ENCODE measurements at regions not wholly inside any gene's neighbourhood (a gene's known extent, or its start where the extent isn't known, plus 50 kb on each side); places are given as distances from the start of the nearest gene placed in this dataset.

- Histone ChIP-seq H3K27ac (ENCODE audit: low read depth in 1 of 2, low read length in 2 of 2) (no peak overlapping the region), H3K4me1 (ENCODE audit: control insufficient read depth in 4 of 4, insufficient read depth in 4 of 4, low read length in 3 of 4) (peaks cover 0 to 3% (median 0%) of the 10 kb centered on the region in 4 donors), H3K4me3 (ENCODE audit: low read depth in 1 of 3, low read length in 3 of 3) (no peak overlapping the region), H3K36me3 (ENCODE audit: control insufficient read depth in 4 of 4, insufficient read depth in 3 of 4, low read depth in 1 of 4, low read length in 3 of 4) (no peaks in the 10 kb centered on the region), H3K9ac (ENCODE audit: low read depth in 1 of 2, low read length in 2 of 2) (no peak overlapping the region), H3K27me3 (ENCODE audit: control insufficient read depth in 4 of 4, insufficient read depth in 4 of 4, low read length in 3 of 4) (no peaks in the 10 kb centered on the region), H3K9me3 (ENCODE audit: control insufficient read depth in 4 of 4, low read length in 3 of 4) (no peaks in the 10 kb centered on the region)
- 36% methylated on average over 4 of the region's 4 CpGs for WGBS
- TF ChIP-seq HNF4G (IDR thresholded peaks at IDR 0.05) = no peak
- no peak for TF ChIP-seq EGR1 (IDR thresholded peaks at IDR 0.05; ENCODE audit: low read depth in 2 of 2)
- TF ChIP-seq RAD21 (IDR thresholded peaks at IDR 0.05) = no peak
- TF ChIP-seq TAF1 (conservative IDR thresholded peaks at IDR 0.05) = no peak
- no peak for TF ChIP-seq GABPA (IDR thresholded peaks at IDR 0.05 in 1 of 2, conservative IDR thresholded peaks at IDR 0.05 in 1 of 2)
- TF ChIP-seq JUND (IDR thresholded peaks at IDR 0.05) = no peak
- no peak for TF ChIP-seq ATF3 (IDR thresholded peaks at IDR 0.05)
- TF ChIP-seq SP1 (IDR thresholded peaks at IDR 0.05) = no peak
- no peak for TF ChIP-seq MAX (IDR thresholded peaks at IDR 0.05)
- no peak for TF ChIP-seq ZBTB33 (IDR thresholded peaks at IDR 0.05)
- TF ChIP-seq NR2F2 (IDR thresholded peaks at IDR 0.05) = no peak
- no peak for TF ChIP-seq YY1 (IDR thresholded peaks at IDR 0.05)
- TF ChIP-seq RXRA (IDR thresholded peaks at IDR 0.05) = no peak
- DNase-seq (ENCODE audit: low spot score) = no peak
Observed at GRCh38 chr4:165787516-165788274, 85.3 kb upstream of the TLL1 start.

GRCh38 chr4:165788686-165789463, 84.2 kb upstream of the TLL1 start:
- H3K27ac ChIP-seq (ENCODE audit: low read depth in 1 of 2, low read length in 2 of 2) = no peak overlapping the region
- TF ChIP-seq HNF4A (conservative IDR thresholded peaks at IDR 0.05) (no peak), GABPA (IDR thresholded peaks at IDR 0.05 in 1 of 2, conservative IDR thresholded peaks at IDR 0.05 in 1 of 2) (no peak), EGR1 (IDR thresholded peaks at IDR 0.05; ENCODE audit: low read depth in 2 of 2) (no peak), RXRA (IDR thresholded peaks at IDR 0.05) (no peak), HNF4G (IDR thresholded peaks at IDR 0.05) (no peak), JUND (IDR thresholded peaks at IDR 0.05) (no peak), NR2F2 (IDR thresholded peaks at IDR 0.05) (no peak), ZBTB33 (IDR thresholded peaks at IDR 0.05) (no peak), YY1 (IDR thresholded peaks at IDR 0.05) (no peak), SP1 (IDR thresholded peaks at IDR 0.05) (no peak), FOXA2 (IDR thresholded peaks at IDR 0.05) (no peak), TAF1 (conservative IDR thresholded peaks at IDR 0.05) (no peak), FOXA1 (IDR thresholded peaks at IDR 0.05) (no peak), MAX (IDR thresholded peaks at IDR 0.05) (no peak), REST (IDR thresholded peaks at IDR 0.05) (no peak), CTCF (IDR thresholded peaks at IDR 0.05; ENCODE audit: low read depth, low read length, missing input control) (no peak)
- DNase-seq (ENCODE audit: low spot score) = no peak
- 89% methylated on average over 3 of the region's 3 CpGs for WGBS
- no peak overlapping the region for H3K9ac ChIP-seq (ENCODE audit: low read depth in 1 of 2, low read length in 2 of 2)
- H3K27me3 ChIP-seq (ENCODE audit: control insufficient read depth in 4 of 4, insufficient read depth in 4 of 4, low read length in 3 of 4) = no peaks in the 10 kb centered on the region
- H3K4me3 ChIP-seq (ENCODE audit: low read depth in 1 of 3, low read length in 3 of 3) = no peak overlapping the region
- peaks cover 0 to 3% (median 0%) of the 10 kb centered on the region in 4 donors for H3K4me1 ChIP-seq (ENCODE audit: control insufficient read depth in 4 of 4, insufficient read depth in 4 of 4, low read length in 3 of 4)
- no peaks in the 10 kb centered on the region for H3K36me3 ChIP-seq (ENCODE audit: control insufficient read depth in 4 of 4, insufficient read depth in 3 of 4, low read depth in 1 of 4, low read length in 3 of 4)
- no peaks in the 10 kb centered on the region for H3K9me3 ChIP-seq (ENCODE audit: control insufficient read depth in 4 of 4, low read length in 3 of 4)
